Stimulated activated CD4-positive, alpha-beta T cell treated with anti-CD3 and anti-CD28 coated beads, Interleukin-12 subunit alpha, Interleukin-12 subunit beta, amount 100 ng/mL, for 48 hours (primary cell): ENCODE measurements at regions not wholly inside any gene's neighbourhood (a gene's known extent, or its start where the extent isn't known, plus 50 kb on each side); places are given as distances from the start of the nearest gene placed in this dataset.
"Not testable (repeated sequence)": the region's sequence is repeated elsewhere in the genome, so short reads cannot be mapped to it uniquely, and the experiment has no call there.

ENCODE experiments used
- DNase-seq, 3 donors: peaks; one replicate each; pipeline ENCODE4 v3.0.0-alpha.2; 2020; ENCODE audit warnings: low read depth in 2 of 3, low spot score in 1 of 3

- not testable (repeated sequence) for DNase-seq
Observed at GRCh38 chr16:16559179-16559740, 180.3 kb downstream of the NPIPA7 start.

GRCh38 chr16:16561532-16561931, 182.6 kb downstream of the NPIPA7 start:
- not testable (repeated sequence) for DNase-seq

GRCh38 chr16:16563962-16564361, 185.0 kb downstream of the NPIPA7 start:
- DNase-seq, result not testable (repeated sequence)

- DNase-seq, result not testable (repeated sequence)
Observed at GRCh38 chr16:16565326-16565725, 186.4 kb downstream of the NPIPA7 start.

GRCh38 chr16:16570055-16570454, 191.1 kb downstream of the NPIPA7 start:
- not testable (repeated sequence) for DNase-seq

- DNase-seq, result not testable (repeated sequence)
Observed at GRCh38 chr16:16570874-16571273, 191.9 kb downstream of the NPIPA7 start.

- not testable (repeated sequence) for DNase-seq
Observed at GRCh38 chr16:16572130-16572774, 193.3 kb downstream of the NPIPA7 start.

- DNase-seq, result not testable (repeated sequence)
Observed at GRCh38 chr16:16577062-16577461, 198.1 kb downstream of the NPIPA7 start.

- no peak for DNase-seq
Observed at GRCh38 chr16:16578701-16579100, 199.8 kb downstream of the NPIPA7 start.

GRCh38 chr16:16582916-16583315, 204.0 kb downstream of the NPIPA7 start:
- not testable (repeated sequence) for DNase-seq

GRCh38 chr16:16586073-16586651, 207.2 kb downstream of the NPIPA7 start:
- DNase-seq, result not testable (repeated sequence)

GRCh38 chr16:16586969-16587368, 208.0 kb downstream of the NPIPA7 start:
- not testable (repeated sequence) for DNase-seq

GRCh38 chr16:16588436-16588835, 209.5 kb downstream of the NPIPA7 start:
- DNase-seq, result not testable (repeated sequence)

GRCh38 chr16:16590654-16591318, 211.8 kb downstream of the NPIPA7 start:
- DNase-seq, result not testable (repeated sequence)

- DNase-seq, result peak; percentile 20 to 34 (median 22)
Observed at GRCh38 chr16:16593156-16593863, 214.4 kb downstream of the NPIPA7 start.

GRCh38 chr16:16595029-16595718, 216.2 kb downstream of the NPIPA7 start:
- not testable (repeated sequence) for DNase-seq

- not testable (repeated sequence) for DNase-seq
Observed at GRCh38 chr16:16601239-16601638, 222.3 kb downstream of the NPIPA7 start.

GRCh38 chr16:16607401-16608082, 228.6 kb downstream of the NPIPA7 start:
- not testable (repeated sequence) for DNase-seq

- DNase-seq, result not testable (repeated sequence)
Observed at GRCh38 chr16:16609627-16610026, 230.7 kb downstream of the NPIPA7 start.

GRCh38 chr16:16610389-16610967, 231.5 kb downstream of the NPIPA7 start:
- DNase-seq, result not testable (repeated sequence)
